ENCODE measurements at regions not wholly inside any gene's neighbourhood (a gene's known extent, or its start where the extent isn't known, plus 50 kb on each side); places are given as distances from the start of the nearest gene placed in this dataset.

GRCh38 chr1:55821234-55821633 is 606.1 kb upstream of the USP24 start (continued):
- TF ChIP-seq ZNF274 (IDR thresholded peaks at IDR 0.05; ENCODE audit: borderline replicate concordance, extremely low read depth, low read length) (no peak), SUZ12 (IDR thresholded peaks at IDR 0.05; ENCODE audit: low read length) (no peak), YY1 (IDR thresholded peaks at IDR 0.05; ENCODE audit: low read depth, low read length) (no peak), RNF2 (IDR thresholded peaks at IDR 0.05; ENCODE audit: borderline replicate concordance, low read depth, low read length, missing control alignments, poor library complexity, severe bottlenecking) (no peak), CHD2 (IDR thresholded peaks at IDR 0.05; ENCODE audit: low read length) (no peak), CHD1 (IDR thresholded peaks at IDR 0.05; ENCODE audit: low read depth, low read length) (no peak)
